Endothelial cell of umbilical vein (primary cell): ENCODE measurements at regions not wholly inside any gene's neighbourhood (a gene's known extent, or its start where the extent isn't known, plus 50 kb on each side); places are given as distances from the start of the nearest gene placed in this dataset.

Experiments used
- EZH2 ChIP-seq: IDR thresholded peaks from 2 replicates; pipeline ENCODE4 v1.6.1; 2012; ENCODE audit warnings: borderline replicate concordance, low read depth, mild to moderate bottlenecking, moderate library complexity, low read length, inconsistent platforms; ENCODE audit not compliant: severe bottlenecking
- MAX ChIP-seq: IDR thresholded peaks from 2 replicates; pipeline ENCODE4 v1.6.1; 2011; ENCODE audit not compliant: insufficient read depth, insufficient read length
- POLR2AphosphoS5 ChIP-seq: IDR thresholded peaks from 2 replicates; pipeline ENCODE4 v1.6.1; 2012; ENCODE audit warnings: low read depth, mild to moderate bottlenecking, control low read depth, low read length, moderate library complexity; ENCODE audit not compliant: insufficient read depth

- TF ChIP-seq POLR2AphosphoS5: no peak
- TF ChIP-seq EZH2: no peak
- TF ChIP-seq MAX: no peak
Observed at GRCh38 chr16:54473226-54473993, 186.8 kb upstream of the IRX3 start.
